DND-41 (cell line): ENCODE measurements at regions not wholly inside any gene's neighbourhood (a gene's known extent, or its start where the extent isn't known, plus 50 kb on each side); places are given as distances from the start of the nearest gene placed in this dataset.
"Not testable (repeated sequence)": the region's sequence is repeated elsewhere in the genome, so short reads cannot be mapped to it uniquely, and the experiment has no call there.

Experiments
- EZH2 ChIP-seq: IDR thresholded peaks from 3 replicates; pipeline ENCODE4 v1.6.1; 2012; ENCODE audit warnings: borderline replicate concordance, low read depth, mild to moderate bottlenecking, moderate library complexity, low read length, inconsistent platforms; ENCODE audit not compliant: severe bottlenecking
- TF ChIP-seq, protein P1 (sequence below): IDR thresholded peaks from 2 replicates; pipeline ENCODE4 v1.5.1; 2012; ENCODE audit warnings: borderline replicate concordance, low read length, moderate library complexity, mild to moderate bottlenecking; ENCODE audit not compliant: poor library complexity, severe bottlenecking; ENCODE audit errors: extremely low read depth

DNA sequence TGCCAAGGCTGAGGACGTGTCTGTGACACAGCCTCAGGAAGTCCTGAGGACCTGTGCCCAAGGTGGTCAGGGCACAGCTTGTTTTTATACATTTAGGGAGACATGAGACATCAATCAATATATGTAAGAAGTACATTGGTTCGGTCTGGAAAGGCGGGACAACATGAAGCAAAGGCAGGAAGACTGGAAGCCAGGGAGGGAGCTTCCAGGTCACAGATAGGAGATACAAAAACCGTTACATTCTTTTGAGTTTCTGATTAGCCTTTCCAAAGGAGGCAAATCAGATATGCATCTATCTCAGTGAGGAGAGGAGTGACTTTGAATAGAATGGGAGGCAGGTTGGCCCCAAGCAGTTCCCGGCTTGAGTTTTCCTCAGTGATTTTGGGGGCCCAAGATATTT, 127.1 kb upstream of the SGCG start:
- TF ChIP-seq, protein P1, sequence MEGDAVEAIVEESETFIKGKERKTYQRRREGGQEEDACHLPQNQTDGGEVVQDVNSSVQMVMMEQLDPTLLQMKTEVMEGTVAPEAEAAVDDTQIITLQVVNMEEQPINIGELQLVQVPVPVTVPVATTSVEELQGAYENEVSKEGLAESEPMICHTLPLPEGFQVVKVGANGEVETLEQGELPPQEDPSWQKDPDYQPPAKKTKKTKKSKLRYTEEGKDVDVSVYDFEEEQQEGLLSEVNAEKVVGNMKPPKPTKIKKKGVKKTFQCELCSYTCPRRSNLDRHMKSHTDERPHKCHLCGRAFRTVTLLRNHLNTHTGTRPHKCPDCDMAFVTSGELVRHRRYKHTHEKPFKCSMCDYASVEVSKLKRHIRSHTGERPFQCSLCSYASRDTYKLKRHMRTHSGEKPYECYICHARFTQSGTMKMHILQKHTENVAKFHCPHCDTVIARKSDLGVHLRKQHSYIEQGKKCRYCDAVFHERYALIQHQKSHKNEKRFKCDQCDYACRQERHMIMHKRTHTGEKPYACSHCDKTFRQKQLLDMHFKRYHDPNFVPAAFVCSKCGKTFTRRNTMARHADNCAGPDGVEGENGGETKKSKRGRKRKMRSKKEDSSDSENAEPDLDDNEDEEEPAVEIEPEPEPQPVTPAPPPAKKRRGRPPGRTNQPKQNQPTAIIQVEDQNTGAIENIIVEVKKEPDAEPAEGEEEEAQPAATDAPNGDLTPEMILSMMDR, result not testable (repeated sequence)
- not testable (repeated sequence) for TF ChIP-seq EZH2
